Cardiac fibroblast (primary cell): ENCODE measurements at regions not wholly inside any gene's neighbourhood (a gene's known extent, or its start where the extent isn't known, plus 50 kb on each side); places are given as distances from the start of the nearest gene placed in this dataset.
A peak's percentile ranks its signal among the peaks of the same experiment; 100 is the strongest.
"Not testable (repeated sequence)": the region's sequence is repeated elsewhere in the genome, so short reads cannot be mapped to it uniquely, and the experiment has no call there.

Experiments used
- DNase-seq, 2 donors: peaks; one replicate each; pipeline versions ENCODE4 v3.0.0 to v3.0.0-alpha.2; 2010; ENCODE audit warnings: low read depth in 2 of 2
- H3K4me3 ChIP-seq, 2 donors: replicated peaks in 1 of 2; 1 replicate in 1 of 2; 2 replicates in 1 of 2; pipeline ENCODE4 v1.5.1; 2011; ENCODE audit warnings: low read depth in 2 of 2, low read length in 2 of 2, mild to moderate bottlenecking in 2 of 2, moderate library complexity in 1 of 2
- TF ChIP-seq, protein P1 (sequence below): IDR thresholded peaks from one replicate; pipeline ENCODE4 v1.5.1; 2011; ENCODE audit warnings: low read depth, mild to moderate bottlenecking, low read length, inconsistent platforms

DNA sequence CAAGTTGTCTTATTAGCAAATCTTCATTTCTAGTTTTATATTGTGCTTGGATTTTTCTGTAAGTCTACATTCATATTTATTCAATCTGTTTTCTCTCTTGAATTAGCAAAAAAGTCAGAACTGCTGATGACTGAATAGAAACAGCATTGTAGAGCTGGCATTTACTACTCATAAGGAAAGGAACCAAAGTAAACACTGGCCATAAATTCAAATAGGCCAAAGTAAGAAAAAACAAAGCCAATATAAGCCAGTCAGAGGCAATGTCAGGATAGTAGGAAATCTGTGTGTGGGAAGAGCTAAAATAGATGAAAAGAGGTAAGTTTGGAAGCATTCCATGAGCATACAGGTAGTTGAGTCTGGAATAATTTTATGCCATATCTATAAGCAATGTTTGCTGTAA is 307.2 kb upstream of the SLITRK3 start:
- DNase-seq = no peak
- TF ChIP-seq, protein P1, sequence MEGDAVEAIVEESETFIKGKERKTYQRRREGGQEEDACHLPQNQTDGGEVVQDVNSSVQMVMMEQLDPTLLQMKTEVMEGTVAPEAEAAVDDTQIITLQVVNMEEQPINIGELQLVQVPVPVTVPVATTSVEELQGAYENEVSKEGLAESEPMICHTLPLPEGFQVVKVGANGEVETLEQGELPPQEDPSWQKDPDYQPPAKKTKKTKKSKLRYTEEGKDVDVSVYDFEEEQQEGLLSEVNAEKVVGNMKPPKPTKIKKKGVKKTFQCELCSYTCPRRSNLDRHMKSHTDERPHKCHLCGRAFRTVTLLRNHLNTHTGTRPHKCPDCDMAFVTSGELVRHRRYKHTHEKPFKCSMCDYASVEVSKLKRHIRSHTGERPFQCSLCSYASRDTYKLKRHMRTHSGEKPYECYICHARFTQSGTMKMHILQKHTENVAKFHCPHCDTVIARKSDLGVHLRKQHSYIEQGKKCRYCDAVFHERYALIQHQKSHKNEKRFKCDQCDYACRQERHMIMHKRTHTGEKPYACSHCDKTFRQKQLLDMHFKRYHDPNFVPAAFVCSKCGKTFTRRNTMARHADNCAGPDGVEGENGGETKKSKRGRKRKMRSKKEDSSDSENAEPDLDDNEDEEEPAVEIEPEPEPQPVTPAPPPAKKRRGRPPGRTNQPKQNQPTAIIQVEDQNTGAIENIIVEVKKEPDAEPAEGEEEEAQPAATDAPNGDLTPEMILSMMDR = no peak

DNA sequence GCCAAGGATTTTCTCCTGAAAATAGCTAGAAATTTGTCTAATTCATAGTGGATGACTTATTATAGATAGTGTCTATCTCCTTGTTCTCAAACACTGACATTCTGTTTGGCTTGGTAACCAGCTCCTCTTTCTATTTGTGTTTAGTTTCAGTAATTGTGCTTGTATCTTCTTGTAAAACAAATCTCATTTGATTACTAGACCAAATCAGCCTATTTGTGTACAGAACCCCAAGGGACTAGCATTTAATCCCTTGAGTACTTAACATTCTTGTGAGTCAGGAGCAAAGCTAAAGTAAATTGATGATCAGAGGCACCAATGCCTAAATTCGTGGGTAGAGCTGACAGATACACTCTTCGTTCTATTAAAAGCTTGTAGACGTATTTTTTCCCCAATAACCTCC is 306.5 kb upstream of the SLITRK3 start:
- TF ChIP-seq, protein P1 = no peak
- no peak overlapping the region for H3K4me3 ChIP-seq
- DNase-seq = no peak

More for the DNA sequence above, 307.2 kb upstream of the SLITRK3 start:
- no peak overlapping the region for H3K4me3 ChIP-seq

DNA sequence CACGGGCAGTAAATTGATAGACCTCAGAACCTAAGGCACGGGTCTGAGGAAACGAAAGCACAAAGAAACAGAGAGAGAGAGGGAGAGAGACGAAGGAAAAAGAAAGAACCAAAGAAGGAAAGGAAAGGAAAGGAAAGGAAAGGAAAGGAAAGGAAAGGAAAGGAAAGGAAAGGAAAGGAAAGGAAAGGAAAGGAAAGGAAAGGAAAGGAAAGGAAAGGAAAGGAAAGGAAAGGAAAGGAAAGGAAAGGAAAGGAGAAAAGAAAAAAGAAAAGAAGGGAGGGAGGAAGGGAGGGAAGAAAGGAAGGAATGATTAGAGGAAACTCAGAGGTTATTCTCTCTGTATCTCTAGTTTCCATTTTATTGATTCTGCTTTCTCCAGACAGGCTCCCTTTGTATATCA is 302.6 kb upstream of the SLITRK3 start:
- DNase-seq = not testable (repeated sequence)

DNA sequence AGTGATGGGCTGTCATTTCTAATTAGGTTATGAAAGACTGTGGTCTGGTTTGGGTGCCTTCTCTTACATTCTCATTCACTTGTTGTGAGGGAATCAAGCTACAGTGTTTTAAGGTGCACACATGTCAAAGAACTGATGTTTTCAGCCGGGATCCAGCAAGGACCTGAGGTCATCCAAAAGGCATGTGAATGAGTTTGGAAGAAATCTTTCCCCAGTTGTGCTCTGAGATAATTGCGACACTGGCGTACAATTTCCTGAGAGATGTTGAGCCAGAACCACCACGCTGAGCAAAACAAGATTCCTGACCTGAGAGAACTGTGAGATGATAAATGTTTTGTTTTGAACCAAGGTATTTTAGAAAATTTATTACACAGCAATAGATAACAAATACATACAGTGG is 295.3 kb upstream of the SLITRK3 start:
- no peak overlapping the region for H3K4me3 ChIP-seq
- peak; percentile 34 to 52 for DNase-seq
- TF ChIP-seq, protein P1 = no peak

More for the DNA sequence above, 302.6 kb upstream of the SLITRK3 start:
- not testable (repeated sequence) for H3K4me3 ChIP-seq

DNA sequence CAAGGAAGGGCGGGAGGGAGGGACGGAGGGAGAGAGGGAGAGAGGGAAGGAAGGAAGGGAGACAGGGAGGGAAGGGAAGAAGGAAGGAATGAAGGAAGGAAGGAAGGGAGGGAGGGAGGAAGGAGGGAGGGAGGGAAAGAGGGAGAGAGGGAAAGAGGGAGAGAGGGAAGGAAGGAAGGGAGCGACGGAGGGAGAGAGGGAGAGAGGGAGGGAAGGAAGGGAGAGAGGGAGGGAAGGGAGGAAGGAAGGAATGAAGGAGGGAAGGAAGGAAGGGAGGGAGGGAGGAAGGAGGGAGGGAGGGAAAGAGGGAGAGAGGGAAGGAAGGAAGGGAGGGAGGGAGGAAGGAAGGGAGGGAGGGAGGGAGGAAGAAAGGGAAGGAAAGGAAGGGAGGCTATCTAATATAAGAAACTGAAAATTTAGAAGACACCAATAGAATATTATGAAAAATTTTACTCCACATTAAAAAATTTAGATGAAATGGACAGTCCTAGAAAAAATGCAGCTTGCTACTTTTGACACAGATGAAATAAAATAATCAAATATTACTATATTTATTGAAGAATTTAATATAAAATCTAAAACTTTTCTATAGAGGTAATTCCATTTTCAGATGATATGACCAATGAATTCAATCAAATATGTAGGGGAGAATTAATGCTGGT is 280.3 kb upstream of the SLITRK3 start:
- H3K4me3 ChIP-seq = no peak overlapping the region
- DNase-seq = no peak
- TF ChIP-seq, protein P1 = no peak

DNA sequence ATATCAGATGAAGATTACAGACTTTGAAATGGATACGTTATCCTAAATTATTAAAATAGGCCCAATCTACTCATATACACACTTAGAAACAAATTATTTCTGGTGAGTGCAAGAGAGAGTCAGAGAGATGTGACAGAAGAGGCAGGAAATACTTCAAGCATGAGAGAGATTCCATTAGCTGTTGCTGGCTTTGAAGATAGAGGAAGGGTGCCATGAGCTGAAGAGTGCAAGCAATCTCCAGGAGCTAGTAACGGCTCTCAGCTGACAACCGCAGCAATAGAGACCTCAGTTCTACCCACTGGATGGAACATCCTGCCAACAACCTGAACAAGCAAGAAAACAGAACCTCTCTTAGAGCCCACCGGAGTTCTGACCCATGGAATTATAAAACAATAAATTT is 270.7 kb upstream of the SLITRK3 start:
- DNase-seq = peak; percentile 4 to 21
- no peak overlapping the region for H3K4me3 ChIP-seq
- TF ChIP-seq, protein P1 = no peak

DNA sequence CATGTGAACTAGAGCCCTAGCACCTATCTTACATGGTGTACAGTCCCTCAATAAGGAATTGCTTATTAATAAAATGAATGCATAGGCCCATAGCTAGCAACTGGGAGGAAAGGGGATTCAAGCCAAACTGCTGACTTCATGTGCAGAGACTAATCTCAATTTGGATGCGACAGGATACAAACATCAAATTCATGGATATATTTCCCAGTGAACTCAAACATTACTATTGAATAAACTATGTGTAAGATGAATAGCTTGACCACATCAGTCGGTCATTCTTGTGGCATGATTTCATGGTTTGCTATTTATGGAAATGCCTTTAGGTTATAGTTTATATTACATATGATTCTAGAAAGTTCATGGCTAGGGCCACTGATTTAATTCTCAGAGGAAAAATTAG is 268.6 kb upstream of the SLITRK3 start:
- peak; percentile 10 to 25 for DNase-seq
- no peak overlapping the region for H3K4me3 ChIP-seq
- TF ChIP-seq, protein P1 = no peak
